ENCODE measurements at regions not wholly inside any gene's neighbourhood (a gene's known extent, or its start where the extent isn't known, plus 50 kb on each side); places are given as distances from the start of the nearest gene placed in this dataset.

GRCh38 chr11:120061036-120061760 is 76.7 kb downstream of the TRIM29 start:
- TF ChIP-seq, protein P1, sequence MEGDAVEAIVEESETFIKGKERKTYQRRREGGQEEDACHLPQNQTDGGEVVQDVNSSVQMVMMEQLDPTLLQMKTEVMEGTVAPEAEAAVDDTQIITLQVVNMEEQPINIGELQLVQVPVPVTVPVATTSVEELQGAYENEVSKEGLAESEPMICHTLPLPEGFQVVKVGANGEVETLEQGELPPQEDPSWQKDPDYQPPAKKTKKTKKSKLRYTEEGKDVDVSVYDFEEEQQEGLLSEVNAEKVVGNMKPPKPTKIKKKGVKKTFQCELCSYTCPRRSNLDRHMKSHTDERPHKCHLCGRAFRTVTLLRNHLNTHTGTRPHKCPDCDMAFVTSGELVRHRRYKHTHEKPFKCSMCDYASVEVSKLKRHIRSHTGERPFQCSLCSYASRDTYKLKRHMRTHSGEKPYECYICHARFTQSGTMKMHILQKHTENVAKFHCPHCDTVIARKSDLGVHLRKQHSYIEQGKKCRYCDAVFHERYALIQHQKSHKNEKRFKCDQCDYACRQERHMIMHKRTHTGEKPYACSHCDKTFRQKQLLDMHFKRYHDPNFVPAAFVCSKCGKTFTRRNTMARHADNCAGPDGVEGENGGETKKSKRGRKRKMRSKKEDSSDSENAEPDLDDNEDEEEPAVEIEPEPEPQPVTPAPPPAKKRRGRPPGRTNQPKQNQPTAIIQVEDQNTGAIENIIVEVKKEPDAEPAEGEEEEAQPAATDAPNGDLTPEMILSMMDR (IDR thresholded peaks at IDR 0.05; ENCODE audit: low read depth, low read length, missing control alignments), result no peak
- DNase-seq (ENCODE audit: extremely low read depth, low read depth), result no peak
- no peak overlapping the region for H3K4me3 ChIP-seq (replicated peaks; ENCODE audit: low read depth, low read length)

DNA sequence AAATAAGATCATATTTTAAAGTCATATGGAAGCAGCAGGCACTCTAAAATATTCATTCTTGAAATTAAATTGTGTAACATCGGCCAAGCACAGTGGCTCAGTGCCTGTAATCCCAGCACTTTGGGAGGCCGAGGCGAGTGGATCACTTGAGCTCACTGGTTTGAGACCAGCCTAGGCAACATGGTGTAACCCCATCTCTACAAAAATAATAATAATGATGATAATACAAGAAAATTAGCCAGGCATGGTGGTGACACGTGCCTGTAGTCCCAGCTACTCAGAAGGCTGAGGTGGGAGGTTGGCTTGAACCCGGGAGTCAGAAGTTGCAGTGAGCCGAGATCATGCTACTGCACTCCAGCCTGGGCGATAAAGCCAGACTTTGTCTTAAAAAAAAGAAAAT is 77.4 kb downstream of the TRIM29 start:
- DNase-seq (ENCODE audit: extremely low read depth, low read depth), result no peak
- TF ChIP-seq, protein P1 (IDR thresholded peaks at IDR 0.05; ENCODE audit: low read depth, low read length, missing control alignments), result no peak
- no peak overlapping the region for H3K4me3 ChIP-seq (replicated peaks; ENCODE audit: low read depth, low read length)

DNA sequence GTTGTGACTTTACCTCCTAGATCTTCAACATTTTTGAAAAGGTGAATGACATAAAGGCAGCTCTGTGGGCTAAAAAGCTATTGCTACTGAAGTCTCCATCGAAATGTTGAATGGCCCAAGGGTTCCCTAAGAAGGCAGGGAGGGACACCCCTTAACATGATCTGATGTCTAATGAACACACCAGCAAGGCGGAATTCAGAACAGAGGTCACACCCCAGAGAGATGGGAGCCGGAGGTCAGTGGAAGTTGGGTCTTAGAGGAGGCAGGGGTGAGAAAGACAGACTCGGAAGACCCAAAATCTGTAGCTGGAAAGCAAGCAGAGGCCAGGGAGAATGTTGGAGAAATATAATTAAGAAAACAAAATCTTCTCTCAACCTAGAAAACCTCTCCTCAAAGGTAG is 79.0 kb downstream of the TRIM29 start:
- no peak overlapping the region for H3K4me3 ChIP-seq (replicated peaks; ENCODE audit: low read depth, low read length)
- TF ChIP-seq, protein P1 (IDR thresholded peaks at IDR 0.05; ENCODE audit: low read depth, low read length, missing control alignments), result no peak
- DNase-seq (ENCODE audit: extremely low read depth, low read depth), result no peak

- TF ChIP-seq, protein P1 (IDR thresholded peaks at IDR 0.05; ENCODE audit: low read depth, low read length, missing control alignments), result no peak
- no peak for DNase-seq (ENCODE audit: extremely low read depth, low read depth)
- H3K4me3 ChIP-seq (replicated peaks; ENCODE audit: low read depth, low read length), result no peak overlapping the region
These were observed 80.0 kb downstream of the TRIM29 start for GRCh38 chr11:120057595-120058581.

- H3K4me3 ChIP-seq (replicated peaks; ENCODE audit: low read depth, low read length), result no peak overlapping the region
- no peak for DNase-seq (ENCODE audit: extremely low read depth, low read depth)
- TF ChIP-seq, protein P1 (IDR thresholded peaks at IDR 0.05; ENCODE audit: low read depth, low read length, missing control alignments), result no peak
These were observed 80.9 kb downstream of the TRIM29 start for GRCh38 chr11:120057028-120057330.

DNA sequence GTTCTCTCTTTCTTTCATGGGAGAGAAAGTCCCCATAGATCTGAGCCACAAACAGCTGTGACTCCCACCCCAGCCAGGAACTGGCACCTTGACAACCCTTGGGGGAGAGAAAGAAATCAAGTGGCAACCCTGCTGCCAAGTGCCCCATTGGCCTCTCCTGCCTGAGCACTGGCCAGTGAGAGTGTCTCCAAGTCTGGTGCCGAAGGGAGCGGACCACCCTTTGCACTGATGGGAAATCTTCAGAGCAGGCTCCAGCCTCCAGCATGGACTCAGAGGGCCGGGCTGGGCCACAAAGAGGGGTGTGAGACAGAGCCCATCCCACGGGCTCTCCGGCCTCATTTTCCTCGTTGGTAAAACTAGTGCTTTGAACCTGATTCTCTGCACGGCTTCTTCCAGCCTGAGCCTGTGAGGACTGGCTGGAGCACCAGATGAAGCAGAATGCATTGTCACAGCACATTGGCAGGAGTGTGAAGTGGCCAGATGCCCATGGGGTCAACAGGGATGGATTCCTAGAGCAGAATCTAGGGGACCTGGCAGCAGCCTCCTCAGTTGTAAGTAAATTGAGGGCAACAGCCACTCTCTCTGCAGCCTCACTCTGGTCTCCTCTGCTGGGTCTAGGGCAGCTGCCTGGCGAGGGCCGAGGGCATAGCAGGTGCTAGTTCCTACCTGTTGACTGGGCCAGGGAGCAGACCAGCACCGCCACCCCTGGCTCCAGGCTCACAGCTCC is 81.4 kb downstream of the TRIM29 start:
- no peak for DNase-seq (ENCODE audit: extremely low read depth, low read depth)
- H3K4me3 ChIP-seq (replicated peaks; ENCODE audit: low read depth, low read length), result no peak overlapping the region
- TF ChIP-seq, protein P1 (IDR thresholded peaks at IDR 0.05; ENCODE audit: low read depth, low read length, missing control alignments), result no peak

Measured in HFF-Myc (cell line).